ENCODE measurements at regions not wholly inside any gene's neighbourhood (a gene's known extent, or its start where the extent isn't known, plus 50 kb on each side); places are given as distances from the start of the nearest gene placed in this dataset.

DNA sequence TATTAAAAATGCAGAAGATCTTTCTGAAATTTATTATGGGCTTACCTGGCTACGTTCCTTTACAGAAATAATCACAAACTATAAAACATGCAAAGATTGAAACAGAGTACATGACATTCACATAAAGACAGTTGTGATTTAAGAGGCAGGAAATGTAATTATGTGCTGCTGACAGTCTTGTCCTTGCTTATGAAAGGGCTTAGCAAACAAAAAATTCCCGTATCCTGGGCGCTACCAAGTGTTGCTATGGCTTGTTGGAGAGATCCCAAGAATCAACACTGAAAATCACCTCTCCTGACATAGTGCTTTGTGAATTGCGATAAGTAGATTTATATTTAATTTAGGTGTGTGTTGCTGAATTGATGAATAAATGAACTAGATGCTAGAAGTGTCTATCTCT, 352.5 kb upstream of the C9orf72 start:
- no peak for DNase-seq

DNA sequence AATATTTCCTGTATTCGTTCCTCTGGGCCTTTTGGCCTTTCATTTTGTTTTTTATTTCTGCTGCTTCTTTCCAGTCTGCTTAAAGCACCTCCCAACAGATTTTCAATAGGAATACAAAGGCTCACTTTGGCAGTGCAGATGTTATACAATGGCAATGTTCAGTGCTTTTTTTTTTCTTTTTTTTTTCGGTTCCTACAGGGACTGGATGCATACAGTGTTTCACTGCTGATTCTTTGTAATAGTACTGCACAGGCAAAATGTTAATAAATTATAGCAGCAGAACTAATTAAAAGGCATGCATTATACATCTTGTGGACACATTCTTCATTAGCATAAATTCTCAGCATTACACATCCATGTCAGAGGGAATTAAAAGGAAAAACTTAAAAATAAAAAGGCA, 356.6 kb upstream of the C9orf72 start:
- DNase-seq = no peak

DNA sequence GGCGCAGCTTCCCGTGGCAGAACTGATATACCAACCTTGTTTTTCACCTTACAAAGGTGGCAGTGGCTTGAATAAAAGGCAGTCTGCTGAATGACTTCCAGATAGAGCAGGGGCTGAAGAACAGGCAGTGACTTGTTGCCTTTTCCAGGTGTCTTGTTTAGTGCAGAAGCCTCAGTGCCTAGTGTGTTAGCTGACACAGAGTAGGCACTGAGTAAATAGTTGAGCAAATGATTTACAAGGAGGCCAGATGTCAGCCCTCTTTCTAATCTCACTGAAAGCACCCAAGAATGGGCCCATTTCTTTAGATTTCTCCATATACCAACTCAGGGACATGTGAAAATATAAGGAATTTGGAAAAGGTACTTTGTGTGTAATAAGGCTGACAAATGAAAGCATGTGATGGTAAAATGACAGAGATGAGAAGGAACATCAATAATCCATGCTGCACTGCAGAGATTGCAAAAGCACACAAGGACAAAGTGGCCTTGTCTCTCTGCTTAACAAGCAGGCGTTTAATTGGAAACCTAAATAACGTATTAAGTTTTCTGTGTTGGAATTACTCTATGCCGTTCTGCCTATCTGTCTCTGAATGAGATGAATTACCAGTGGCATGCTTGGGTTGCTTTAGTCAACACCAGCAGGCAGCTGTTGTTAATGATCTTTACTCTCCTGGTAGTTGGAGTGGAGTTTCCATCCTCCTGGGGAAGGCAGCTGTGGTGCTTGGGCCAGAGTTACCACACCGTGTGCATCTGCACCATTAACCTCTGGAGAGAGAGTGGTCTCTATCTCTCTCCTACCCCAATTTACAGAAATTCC, 360.1 kb upstream of the C9orf72 start:
- DNase-seq = no peak

DNA sequence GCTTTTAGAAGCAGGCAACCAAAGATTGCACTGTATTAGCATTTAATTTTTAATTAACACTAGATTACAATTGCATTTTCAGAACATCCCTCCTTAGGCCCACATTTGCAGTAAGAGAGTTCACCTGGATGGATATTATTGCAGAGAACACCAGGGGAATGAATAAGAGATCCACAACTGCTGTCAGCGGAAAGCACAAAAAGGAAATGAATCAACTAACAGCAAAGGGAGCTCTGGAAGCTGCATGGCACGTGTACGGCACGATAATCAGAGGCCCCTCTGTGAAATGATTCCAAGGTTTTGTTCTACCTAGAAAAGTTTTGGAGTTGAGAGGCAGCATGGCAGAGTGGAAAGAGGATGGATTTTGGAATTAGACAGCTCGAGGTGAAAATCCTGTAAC, 361.2 kb upstream of the C9orf72 start:
- DNase-seq = no peak

DNA sequence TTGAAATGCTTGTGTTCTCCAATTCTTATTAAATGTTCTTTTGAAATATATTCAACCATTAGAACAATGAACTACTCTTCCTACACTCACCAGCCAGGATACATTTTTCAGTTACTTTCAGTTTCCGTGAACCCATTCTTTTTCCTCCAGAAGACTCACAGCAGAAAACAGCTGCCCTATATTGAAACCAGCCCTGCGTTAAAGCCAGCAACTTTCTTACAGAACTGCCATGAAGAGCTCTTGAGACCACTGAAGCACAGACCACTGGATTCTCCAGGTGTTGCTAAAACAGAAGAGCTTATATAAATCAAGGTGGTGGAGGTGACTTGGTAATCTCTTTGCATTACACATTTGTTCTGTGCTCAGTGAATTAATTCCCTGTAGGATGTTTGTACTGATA, 365.9 kb upstream of the C9orf72 start:
- no peak for DNase-seq

DNA sequence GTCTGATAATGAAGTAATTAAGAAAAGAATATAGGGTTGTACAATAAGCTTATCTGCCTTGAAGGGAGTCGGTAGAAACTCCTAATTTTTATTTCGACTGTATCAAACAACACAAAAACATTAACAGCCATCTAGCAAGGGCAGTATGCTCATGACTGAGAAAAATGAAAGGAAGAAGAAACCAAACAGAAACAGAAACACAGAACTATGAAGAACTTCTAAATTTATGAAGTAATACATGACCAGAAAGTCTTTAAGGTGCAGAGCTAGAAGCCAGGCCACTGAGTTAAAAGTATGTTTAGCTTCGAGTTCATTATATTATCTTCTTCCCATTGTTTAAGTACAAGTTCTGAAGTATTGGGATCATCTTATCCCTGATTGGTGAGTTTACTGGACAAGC, 367.3 kb upstream of the C9orf72 start:
- no peak for DNase-seq

DNA sequence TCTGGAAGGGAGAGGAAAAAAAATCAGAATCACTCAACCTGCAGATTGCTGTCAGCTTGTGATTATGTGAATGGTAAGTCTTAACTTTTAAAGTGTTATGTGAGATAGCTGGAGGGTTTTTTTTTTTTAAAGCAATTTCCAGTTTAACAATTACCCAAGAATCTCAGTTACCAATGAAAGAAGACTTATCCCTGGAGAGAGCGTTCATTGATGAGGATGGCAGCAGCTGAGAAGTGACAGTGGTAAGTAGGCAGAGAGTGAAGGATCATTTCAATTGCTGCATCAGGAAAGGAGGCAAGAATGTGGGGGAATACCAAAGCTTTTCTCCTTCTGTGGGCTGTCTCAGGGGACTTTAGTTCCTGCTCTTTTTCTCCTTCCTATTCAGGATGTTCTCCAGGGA, 370.2 kb upstream of the C9orf72 start:
- no peak for DNase-seq

DNA sequence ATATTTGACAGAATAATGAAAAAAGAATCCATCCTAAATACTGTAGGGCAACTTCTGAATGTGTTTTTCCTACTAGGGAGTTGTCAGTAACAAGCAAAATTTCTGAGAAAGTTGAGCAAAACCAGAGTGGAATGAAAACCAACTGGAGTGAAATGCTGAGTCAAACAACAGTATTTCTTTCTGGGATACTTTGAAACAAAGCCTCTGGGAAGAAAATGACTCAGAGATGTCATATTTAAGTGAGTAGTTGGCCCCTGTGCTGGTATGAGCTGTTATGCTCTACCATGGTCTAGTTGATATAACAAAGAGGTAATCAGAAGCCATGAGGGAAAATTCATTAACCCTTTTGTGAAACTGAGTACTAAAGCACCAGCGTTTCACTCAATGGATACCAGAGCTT, 372.1 kb upstream of the C9orf72 start:
- no peak for DNase-seq

DNA sequence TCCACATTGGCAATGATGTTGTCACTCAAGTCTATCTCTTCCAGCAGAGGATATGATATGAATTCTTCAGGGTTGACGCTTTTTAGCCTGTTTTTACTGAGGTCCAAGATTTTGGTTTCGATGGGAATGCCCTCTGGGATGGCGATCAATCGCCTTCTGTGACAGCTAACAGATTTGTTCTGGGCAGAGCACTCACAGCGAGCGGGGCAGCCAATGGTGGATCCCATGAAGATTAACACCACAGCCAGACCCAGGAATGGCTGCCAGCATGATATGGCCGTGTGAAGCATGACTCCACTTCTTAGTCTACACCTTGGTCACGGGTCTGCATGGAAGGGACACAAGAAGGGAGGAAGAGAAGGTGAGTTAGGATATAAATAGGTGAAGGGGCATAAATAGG, 377.1 kb upstream of the C9orf72 start:
- DNase-seq = no peak

DNA sequence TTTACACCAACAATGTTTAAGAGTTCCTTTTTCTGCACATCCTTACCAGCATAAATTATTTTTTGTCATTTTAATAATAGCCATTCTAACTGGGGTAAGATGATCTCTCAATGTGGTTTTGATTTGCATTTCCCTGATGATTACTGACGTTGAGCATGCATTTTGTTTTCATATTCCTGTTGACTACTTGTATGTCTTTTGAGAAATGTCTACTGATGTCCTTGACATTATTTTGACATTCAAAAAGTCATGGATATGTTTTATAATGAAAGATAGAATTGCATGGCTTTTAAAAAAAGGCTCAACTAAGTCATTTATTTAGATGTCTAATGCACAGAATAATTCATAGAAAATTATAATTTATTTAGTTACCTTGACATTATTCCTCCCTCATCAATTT, 381.6 kb upstream of the C9orf72 start:
- DNase-seq = no peak

DNA sequence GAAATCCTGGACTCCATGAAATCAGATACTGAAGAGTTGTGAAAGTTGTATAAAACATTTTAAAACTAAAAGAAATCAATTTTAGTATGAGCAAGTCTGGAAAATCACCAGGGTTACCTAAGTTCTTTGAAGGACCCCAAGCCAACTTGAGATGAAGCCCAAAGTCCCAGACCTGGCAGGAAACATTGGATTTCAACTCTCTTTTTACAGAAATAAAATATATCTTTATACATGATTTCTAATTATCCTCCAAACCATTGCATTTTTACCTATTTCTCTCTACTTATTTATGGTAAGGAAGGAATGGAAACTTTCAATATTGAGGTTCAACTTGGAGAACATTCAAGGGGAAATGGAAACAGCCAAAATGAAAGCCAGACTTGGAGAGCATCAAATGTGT, 390.6 kb upstream of the C9orf72 start:
- DNase-seq = no peak

DNA sequence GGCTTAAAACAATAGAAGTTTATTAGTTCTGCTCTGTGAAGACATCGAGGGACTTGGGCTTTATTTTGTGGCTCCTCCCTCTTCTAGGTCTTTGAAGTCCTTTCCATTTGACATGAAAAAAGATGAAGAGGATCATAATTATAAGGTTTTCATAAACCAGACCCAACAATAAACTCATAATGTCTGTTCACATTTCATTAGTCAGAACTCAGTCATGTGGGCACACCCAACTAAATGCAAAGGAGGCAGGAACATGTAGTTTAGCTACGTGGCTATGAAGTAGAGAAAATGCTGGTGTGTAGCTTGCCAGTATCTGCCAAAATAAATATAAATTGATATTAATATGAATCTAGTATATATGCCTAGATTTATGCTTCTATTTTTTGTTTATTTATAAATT, 393.9 kb upstream of the C9orf72 start:
- DNase-seq = no peak

DNA sequence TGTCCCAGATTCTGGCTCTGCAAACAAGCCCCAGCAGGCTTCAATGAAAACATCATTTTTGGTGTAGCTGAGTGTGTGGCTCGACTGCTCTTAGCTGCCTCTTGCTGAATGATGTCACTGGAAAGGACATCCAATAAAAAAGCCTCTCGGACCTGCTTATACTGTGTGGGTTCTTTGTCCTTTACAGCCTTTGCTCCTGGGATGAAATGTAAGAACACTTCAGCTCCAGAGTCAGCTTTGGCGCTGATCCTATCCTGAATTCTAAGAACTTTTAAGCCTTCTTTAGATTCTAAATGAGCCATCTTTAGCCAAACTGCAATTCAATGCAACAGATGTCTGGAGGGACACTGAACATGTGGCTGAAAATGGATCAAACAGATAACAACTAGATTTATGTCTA, 404.6 kb upstream of the C9orf72 start:
- DNase-seq = no peak

DNA sequence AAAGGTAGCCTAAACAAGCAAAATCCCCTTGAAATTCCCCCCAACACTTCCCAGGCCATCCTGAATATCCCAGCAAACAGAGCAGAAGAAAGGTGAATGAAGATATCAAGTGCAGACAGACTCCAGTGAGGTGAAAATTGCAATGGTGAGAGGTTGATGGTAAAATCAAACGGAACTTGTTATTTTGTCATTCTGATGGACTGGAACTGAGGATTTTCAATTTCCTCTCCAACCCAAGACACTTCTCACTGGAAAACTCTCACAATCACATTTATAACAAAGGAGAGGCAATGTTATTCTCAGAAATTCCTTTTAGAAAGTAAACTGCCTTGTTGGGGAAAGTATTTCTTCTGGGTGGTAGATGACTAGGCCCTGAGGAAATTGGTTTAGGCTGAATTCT, 412.4 kb upstream of the C9orf72 start:
- DNase-seq = no peak

DNA sequence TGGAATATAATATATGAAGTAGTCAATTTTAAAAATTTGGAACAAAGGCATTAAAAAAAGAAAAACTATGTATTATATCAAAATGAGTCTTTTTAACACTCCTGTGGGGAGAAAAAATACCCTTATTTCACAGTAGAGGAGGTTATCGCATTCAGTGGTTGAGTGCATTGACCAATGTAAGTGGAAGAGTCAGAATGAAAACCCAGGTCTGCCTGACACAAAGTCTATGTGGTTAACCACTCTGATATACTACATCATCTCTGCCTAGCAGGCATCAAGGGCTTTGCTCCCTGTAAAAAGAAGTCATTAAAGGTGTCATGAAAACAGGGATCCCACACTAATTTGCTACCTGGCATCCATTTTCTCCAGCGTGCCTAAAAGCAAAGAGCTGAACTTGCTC, 417.2 kb upstream of the C9orf72 start:
- no peak for DNase-seq

DNA sequence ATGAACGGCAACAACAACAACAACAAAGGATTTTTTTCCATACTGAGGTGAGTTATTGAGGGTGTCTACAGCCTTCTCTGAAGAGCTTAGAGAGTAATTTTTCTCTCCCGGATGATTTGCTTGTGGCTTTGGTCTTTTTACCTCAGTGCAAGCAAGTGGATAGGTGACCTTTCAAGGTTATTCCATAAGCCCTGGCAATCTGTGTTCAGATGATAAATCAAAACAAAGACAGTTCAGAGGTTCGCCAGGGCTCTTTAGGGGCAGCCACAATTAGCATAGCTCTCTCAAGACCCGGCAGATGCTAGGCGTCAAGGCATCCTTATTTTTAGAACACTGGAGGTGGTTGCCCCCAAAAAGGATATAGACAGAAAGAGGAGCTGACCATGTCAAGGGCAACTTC, 417.9 kb upstream of the C9orf72 start:
- no peak for DNase-seq

DNA sequence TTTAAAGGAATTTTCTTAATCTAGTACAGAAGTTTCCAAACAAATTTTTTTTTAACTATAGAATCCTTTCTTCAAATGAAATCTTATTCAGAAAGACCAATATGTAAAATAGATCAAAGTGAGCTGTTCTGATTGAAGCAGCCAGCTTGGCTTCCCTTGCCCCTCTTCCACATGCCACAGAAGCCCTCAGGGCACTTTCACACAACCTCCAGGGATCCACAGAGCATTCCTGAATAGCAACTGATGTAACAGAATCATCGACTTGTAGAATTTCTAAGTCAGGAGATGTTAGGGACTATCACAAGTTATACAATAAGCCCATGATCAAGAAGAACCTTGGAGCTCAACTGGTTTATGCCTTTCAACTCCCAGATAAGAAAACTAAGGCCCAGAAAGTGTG, 427.8 kb upstream of the C9orf72 start:
- DNase-seq = no peak

DNA sequence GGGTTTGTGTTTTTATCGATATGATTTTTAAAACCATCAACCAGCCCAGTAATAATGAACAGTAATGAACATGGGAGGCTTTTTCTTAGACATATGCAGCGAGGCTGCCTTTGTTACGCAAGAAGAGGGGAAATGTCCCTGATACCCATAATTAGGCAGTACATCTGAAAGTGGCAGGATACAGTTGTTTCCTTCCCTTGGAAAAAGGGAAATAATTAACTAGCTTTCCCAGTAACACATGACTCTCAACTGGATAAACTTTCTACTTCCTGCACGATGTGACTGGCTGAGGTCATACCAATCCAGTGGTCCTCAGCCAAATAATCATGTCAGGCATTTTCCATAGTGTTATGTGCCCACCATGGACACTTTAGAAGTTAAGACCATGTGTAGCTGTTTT, 431.6 kb upstream of the C9orf72 start:
- DNase-seq = no peak

DNA sequence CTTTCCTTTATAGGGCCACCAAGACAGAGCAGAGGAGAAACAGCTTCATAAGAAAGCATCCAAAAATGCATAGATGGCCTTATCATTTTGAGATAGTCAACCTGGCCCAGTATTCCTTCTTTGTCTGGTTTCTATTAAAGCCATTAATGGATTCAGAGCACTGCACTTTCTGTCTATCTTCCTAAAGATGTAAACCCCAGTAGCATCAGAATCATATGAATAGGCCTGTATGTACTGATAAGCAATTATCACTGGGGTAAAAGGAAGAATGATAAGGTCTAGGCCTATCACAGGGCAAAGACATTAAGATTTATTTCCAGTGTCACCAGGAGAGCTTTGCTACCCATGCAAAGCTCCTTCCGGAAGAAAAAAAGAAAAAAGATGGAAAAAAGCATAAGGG, 432.5 kb upstream of the C9orf72 start:
- DNase-seq = no peak

DNA sequence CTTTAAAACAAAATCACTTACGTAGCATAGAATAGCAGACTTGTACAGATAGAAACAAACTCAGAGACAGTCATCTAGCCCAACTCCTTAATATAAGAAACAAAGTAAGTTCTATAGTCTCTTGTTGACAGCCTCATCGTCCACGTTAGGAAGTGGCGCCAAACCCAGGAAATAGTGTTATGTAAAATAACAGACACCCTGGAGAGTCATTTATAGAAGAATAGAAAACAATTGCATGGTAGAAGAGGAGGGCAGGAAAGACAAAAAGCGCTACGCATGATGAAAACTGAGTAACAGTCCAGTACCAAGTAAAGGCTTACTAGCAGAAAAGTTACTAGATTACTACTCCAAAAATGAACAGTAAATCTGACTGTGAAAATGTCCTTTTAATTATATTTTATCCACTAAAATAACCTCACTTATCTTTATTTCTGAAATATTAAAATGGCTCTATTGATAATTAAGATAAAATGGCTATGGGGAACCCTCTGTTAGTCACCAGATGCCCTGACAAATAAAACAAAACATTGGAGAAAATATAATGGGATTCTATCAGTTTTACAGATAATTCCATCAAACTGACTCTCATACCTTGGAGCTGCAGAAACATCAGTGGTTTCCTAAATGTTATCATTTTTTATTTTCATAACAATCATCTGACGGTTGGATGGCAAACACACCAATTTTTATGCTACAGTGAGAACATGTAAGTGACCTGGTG, 434.0 kb upstream of the C9orf72 start:
- DNase-seq = no peak

DNA sequence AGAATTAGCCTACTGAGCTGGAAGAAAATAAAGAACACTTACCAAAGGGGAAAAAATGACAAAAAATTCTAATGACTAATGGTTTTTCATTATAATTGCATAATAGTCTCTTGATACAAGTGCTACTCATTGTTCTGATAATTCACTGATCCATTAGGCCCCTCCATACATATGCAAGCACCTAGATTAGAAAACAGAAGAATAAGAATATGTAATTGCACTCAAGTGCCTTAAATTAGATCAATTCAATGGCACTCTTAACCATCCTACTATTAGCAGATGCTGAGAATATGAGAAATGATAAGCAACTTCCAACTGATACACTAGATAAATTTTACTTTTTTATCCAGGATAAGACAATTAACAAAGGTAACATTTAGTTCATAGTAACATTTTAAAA, 440.9 kb upstream of the C9orf72 start:
- DNase-seq = no peak

DNA sequence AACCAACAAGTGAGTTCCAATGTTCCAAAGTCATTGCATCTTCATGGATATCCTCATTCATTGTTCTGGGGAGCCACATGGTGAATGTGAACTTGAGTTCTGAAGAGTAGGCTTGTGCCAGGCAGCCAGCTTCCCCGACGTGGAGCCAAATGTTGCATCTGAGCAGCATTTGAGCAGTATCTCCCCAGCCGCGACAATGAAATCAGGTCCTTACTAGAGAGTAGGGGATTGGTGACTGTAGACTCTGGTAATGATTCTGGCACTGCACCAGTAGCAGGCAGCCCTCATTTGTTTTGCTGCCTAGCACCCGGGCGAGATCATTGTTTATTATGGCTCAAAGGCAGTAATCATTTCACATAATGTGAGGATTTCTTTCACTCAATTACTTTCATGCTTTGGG, 451.4 kb upstream of the C9orf72 start:
- DNase-seq = no peak

DNA sequence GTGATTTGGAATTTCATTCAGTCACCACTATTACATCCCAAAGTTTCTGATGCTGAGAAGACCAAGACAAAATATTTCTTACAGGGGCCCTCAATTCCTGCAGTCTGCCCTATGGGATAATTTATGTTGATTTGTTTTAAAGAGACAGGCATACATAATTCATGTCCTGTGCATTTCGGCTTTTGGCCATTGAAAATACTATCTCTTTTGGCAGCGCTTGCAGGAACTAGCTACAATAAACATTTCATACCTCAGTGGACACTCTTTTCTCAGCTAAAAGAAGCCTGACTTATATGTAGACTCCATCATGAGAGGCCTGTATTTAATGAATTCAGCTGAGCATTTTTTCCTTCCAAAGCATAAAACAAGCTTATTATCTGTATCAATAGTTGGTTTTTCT, 451.9 kb upstream of the C9orf72 start:
- no peak for DNase-seq

DNA sequence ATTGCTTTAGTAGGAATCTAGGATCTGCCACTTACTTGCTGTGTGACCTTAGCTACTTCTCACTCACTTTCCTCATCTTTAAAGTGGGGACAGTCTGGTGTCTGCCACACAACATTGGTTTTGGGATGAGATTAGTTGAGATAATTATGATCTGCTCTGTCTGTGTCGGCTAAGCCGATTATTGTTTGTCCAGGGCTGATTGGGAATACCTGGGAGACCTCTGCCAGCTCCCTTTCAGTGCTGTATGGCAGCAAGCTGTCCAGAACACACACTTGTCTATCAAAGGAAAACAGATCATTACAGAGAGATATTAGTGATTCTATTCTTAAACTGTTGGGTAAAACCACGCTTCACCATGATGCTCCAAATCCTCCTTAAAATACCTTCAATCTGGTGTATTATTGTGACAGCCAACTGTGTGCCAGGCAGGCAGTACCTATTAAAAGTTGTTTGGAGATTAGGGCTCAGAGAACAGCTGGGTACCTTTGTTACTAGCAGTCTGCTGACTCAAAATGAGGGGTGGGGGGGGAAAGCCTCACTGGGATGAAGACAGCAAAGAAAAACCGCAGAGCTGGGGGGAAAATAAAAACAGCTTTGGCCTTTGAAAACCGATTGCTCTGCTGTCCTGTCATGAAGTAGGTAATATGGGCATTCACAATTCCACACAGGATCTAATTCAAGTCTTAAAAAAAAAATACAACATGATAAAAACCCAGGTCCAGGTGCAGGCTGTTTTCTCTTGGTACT, 458.4 kb upstream of the C9orf72 start:
- DNase-seq = no peak
